PC-3 (cell line): ENCODE measurements at regions not wholly inside any gene's neighbourhood (a gene's known extent, or its start where the extent isn't known, plus 50 kb on each side); places are given as distances from the start of the nearest gene placed in this dataset.

Experiments used
- CTCF ChIP-seq: fragments of 300-600 bp; sonication (generic); conservative IDR thresholded peaks from 2 replicates; pipeline ENCODE4 v1.5.1; 2017; ENCODE audit warnings: antibody characterized with exemption, low read depth, mild to moderate bottlenecking, low read length
- EZH2 ChIP-seq: fragments of 300-600 bp; sonication (generic); IDR thresholded peaks from one replicate; pipeline ENCODE4 v1.6.1; 2017; ENCODE audit warnings: antibody characterized with exemption, mild to moderate bottlenecking, low read length; ENCODE audit not compliant: unreplicated experiment
- EZH2phosphoT487 ChIP-seq: fragments of 300-600 bp; sonication (generic); IDR thresholded peaks from 2 replicates; pipeline ENCODE4 v1.6.1; 2018; ENCODE audit warnings: mild to moderate bottlenecking, antibody characterized with exemption, low read length, borderline replicate concordance

- no peak for TF ChIP-seq CTCF
- no peak for TF ChIP-seq EZH2
- no peak for TF ChIP-seq EZH2phosphoT487
These were observed 250.7 kb upstream of the ZNF32 start for GRCh38 chr10:43899224-43899959.
